HG03097 (cell line): ENCODE measurements at regions not wholly inside any gene's neighbourhood (a gene's known extent, or its start where the extent isn't known, plus 50 kb on each side); places are given as distances from the start of the nearest gene placed in this dataset.
"Not testable (repeated sequence)": the region's sequence is repeated elsewhere in the genome, so short reads cannot be mapped to it uniquely, and the experiment has no call there.

Experiments
- ATAC-seq: cut with Tn5 transposase; IDR thresholded peaks from one replicate; pipeline ENCODE4 v1.9.1; 2021; ENCODE audit not compliant: unreplicated experiment, low FRiP score

GRCh38 chr3:107465064-107465631 lies 57.6 kb upstream of the BBX start:
- no peak for ATAC-seq

GRCh38 chr3:107468782-107469181 lies 54.0 kb upstream of the BBX start:
- ATAC-seq = no peak

- not testable (repeated sequence) for ATAC-seq
Observed at GRCh38 chr3:107470496-107470895, 52.3 kb upstream of the BBX start.
